ENCODE measurements at regions not wholly inside any gene's neighbourhood (a gene's known extent, or its start where the extent isn't known, plus 50 kb on each side); places are given as distances from the start of the nearest gene placed in this dataset.

DNA sequence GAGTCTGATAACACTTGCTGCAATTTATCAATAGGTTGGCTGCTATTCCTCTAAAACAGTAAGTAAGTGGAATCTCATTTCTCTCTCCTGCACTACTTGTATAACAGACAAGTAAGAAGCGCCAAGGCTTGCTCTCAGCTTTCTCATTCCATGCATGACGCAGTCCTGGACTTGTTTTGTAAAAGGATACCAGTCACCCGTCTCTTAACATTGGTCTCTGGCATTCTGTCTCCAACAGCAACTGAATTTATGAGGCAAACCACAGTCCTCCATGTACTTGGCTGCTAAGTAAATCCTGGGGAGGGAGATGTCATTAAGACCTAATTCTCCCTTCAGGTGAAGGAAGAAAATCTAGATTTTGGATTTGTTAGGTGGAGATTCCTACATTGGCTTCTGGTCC lies 115.4 kb downstream of the OPN5 start:
- TF ChIP-seq, protein P1, sequence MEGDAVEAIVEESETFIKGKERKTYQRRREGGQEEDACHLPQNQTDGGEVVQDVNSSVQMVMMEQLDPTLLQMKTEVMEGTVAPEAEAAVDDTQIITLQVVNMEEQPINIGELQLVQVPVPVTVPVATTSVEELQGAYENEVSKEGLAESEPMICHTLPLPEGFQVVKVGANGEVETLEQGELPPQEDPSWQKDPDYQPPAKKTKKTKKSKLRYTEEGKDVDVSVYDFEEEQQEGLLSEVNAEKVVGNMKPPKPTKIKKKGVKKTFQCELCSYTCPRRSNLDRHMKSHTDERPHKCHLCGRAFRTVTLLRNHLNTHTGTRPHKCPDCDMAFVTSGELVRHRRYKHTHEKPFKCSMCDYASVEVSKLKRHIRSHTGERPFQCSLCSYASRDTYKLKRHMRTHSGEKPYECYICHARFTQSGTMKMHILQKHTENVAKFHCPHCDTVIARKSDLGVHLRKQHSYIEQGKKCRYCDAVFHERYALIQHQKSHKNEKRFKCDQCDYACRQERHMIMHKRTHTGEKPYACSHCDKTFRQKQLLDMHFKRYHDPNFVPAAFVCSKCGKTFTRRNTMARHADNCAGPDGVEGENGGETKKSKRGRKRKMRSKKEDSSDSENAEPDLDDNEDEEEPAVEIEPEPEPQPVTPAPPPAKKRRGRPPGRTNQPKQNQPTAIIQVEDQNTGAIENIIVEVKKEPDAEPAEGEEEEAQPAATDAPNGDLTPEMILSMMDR (IDR thresholded peaks at IDR 0.05 in 8 of 11, conservative IDR thresholded peaks at IDR 0.05 in 3 of 11), result no peak
- TF ChIP-seq POLR2AphosphoS5 (IDR thresholded peaks at IDR 0.05), result no peak
- TF ChIP-seq POLR2A (IDR thresholded peaks at IDR 0.05), result no peak
